H9 (cell line): ENCODE measurements at regions not wholly inside any gene's neighbourhood (a gene's known extent, or its start where the extent isn't known, plus 50 kb on each side); places are given as distances from the start of the nearest gene placed in this dataset.

ENCODE experiments used
- DNase-seq: peaks from one replicate; pipeline ENCODE4 v3.0.0-alpha.2; 2017
- H2AFZ ChIP-seq: one replicate; pipeline ENCODE4 v1.6.1; 2013; ENCODE audit warnings: mild to moderate bottlenecking, low read length, control low read depth, moderate library complexity
- H2AK5ac ChIP-seq: 2 replicates; pipeline ENCODE4 v1.6.1; 2013; ENCODE audit warnings: low read length, control low read depth, mixed read lengths; ENCODE audit not compliant: insufficient read length
- H2BK120ac ChIP-seq: one replicate; pipeline ENCODE4 v1.6.1; 2013; ENCODE audit warnings: low read depth, mild to moderate bottlenecking, low read length, control low read depth, inconsistent platforms; ENCODE audit not compliant: poor library complexity, severe bottlenecking
- H2BK12ac ChIP-seq: 2 replicates; pipeline ENCODE4 v1.6.1; 2013; ENCODE audit warnings: low read length, control low read depth, mixed read lengths, low read depth; ENCODE audit not compliant: insufficient read length
- H2BK15ac ChIP-seq: 2 replicates; pipeline ENCODE4 v1.6.1; 2013; ENCODE audit warnings: low read depth, low read length, control low read depth
- H2BK20ac ChIP-seq: one replicate; pipeline ENCODE4 v1.6.1; 2013; ENCODE audit warnings: low read depth, mild to moderate bottlenecking, low read length, control low read depth, inconsistent platforms; ENCODE audit not compliant: poor library complexity, severe bottlenecking
- H2BK5ac ChIP-seq: 2 replicates; pipeline ENCODE4 v1.6.1; 2013; ENCODE audit warnings: low read length, control low read depth, mixed read lengths; ENCODE audit not compliant: insufficient read length
- H3K14ac ChIP-seq: 2 replicates; pipeline ENCODE4 v1.6.1; 2013; ENCODE audit warnings: low read length, control low read depth; ENCODE audit not compliant: insufficient read depth
- H3K18ac ChIP-seq: 2 replicates; pipeline ENCODE4 v1.6.1; 2013; ENCODE audit warnings: low read depth, mild to moderate bottlenecking, mixed read lengths, low read length, control low read depth; ENCODE audit not compliant: insufficient read length
- H3K23ac ChIP-seq: 2 replicates; pipeline ENCODE4 v1.6.1; 2013; ENCODE audit warnings: low read length, control low read depth, mixed read lengths, low read depth; ENCODE audit not compliant: insufficient read length
- H3K23me2 ChIP-seq: 2 replicates; pipeline ENCODE4 v1.6.1; 2013; ENCODE audit warnings: low read depth, mild to moderate bottlenecking, mixed read lengths, low read length, control low read depth; ENCODE audit not compliant: insufficient read length, poor library complexity, severe bottlenecking
- H3K27ac ChIP-seq: 2 replicates; pipeline ENCODE4 v1.5.1; 2013; ENCODE audit warnings: low read length, control low read depth, mixed read lengths, low read depth; ENCODE audit not compliant: insufficient read length
- H3K27me3 ChIP-seq: 2 replicates; pipeline ENCODE4 v1.6.1; 2013; ENCODE audit warnings: low read length, control low read depth, inconsistent platforms; ENCODE audit not compliant: insufficient read depth
- H3K4ac ChIP-seq: 2 replicates; pipeline ENCODE4 v1.6.1; 2013; ENCODE audit warnings: low read depth, mild to moderate bottlenecking, control low read depth, inconsistent platforms, low read length, moderate library complexity
- H3K4me1 ChIP-seq: 2 replicates; pipeline ENCODE4 v1.6.1; 2013; ENCODE audit warnings: low read length, control low read depth, inconsistent platforms; ENCODE audit not compliant: insufficient read depth
- H3K4me2 ChIP-seq: 2 replicates; pipeline ENCODE4 v1.6.1; 2013; ENCODE audit warnings: low read length, control low read depth, mixed read lengths; ENCODE audit not compliant: insufficient read length, insufficient read depth
- H3K56ac ChIP-seq: 2 replicates; pipeline ENCODE4 v1.6.1; 2013; ENCODE audit warnings: low read depth, mild to moderate bottlenecking, mixed read lengths, low read length, control low read depth; ENCODE audit not compliant: insufficient read length
- H3K79me1 ChIP-seq: 2 replicates; pipeline ENCODE4 v1.6.1; 2013; ENCODE audit warnings: low read depth, mild to moderate bottlenecking, moderate library complexity, low read length, control low read depth, inconsistent platforms; ENCODE audit not compliant: insufficient read depth, poor library complexity, severe bottlenecking
- H3K79me2 ChIP-seq: 2 replicates; pipeline ENCODE4 v1.6.1; 2013; ENCODE audit warnings: low read length, control low read depth, inconsistent platforms; ENCODE audit not compliant: insufficient read depth
- H3K9ac ChIP-seq: 2 replicates; pipeline ENCODE4 v1.6.1; 2013; ENCODE audit warnings: low read length, control low read depth, mixed read lengths; ENCODE audit not compliant: insufficient read length; ENCODE audit errors: extremely low read depth
- H3K9me3 ChIP-seq: one replicate; pipeline ENCODE4 v1.6.1; 2013; ENCODE audit warnings: low read depth, low read length, inconsistent platforms; ENCODE audit not compliant: control insufficient read depth
- H3T11ph ChIP-seq: one replicate; pipeline ENCODE4 v1.6.1; 2013; ENCODE audit warnings: mild to moderate bottlenecking, low read length, control low read depth, inconsistent platforms
- H4K20me1 ChIP-seq: one replicate; pipeline ENCODE4 v1.6.1; 2013; ENCODE audit not compliant: control insufficient read depth, insufficient read length, insufficient read depth
- H4K5ac ChIP-seq: 2 replicates; pipeline ENCODE4 v1.6.1; 2013; ENCODE audit warnings: low read depth, mild to moderate bottlenecking, mixed read lengths, low read length, control low read depth; ENCODE audit not compliant: insufficient read length
- H4K8ac ChIP-seq: replicated peaks from 2 replicates; pipeline ENCODE4 v1.6.1; 2013; ENCODE audit warnings: low read length, control low read depth, mixed read lengths, low read depth; ENCODE audit not compliant: insufficient read length
- H4K91ac ChIP-seq: 2 replicates; pipeline ENCODE4 v1.6.1; 2013; ENCODE audit warnings: low read depth, mild to moderate bottlenecking, moderate library complexity, mixed read lengths, low read length, control low read depth; ENCODE audit not compliant: insufficient read length
- H3K27ac Mint-ChIP-seq, 3 experiments: 2 replicates in 2 of 3; 3 replicates in 1 of 3; pipeline ENCODE4 v1.8.0; 2020 to 2021; ENCODE audit warnings: mixed read lengths in 3 of 3, mild to moderate bottlenecking in 1 of 3, moderate library complexity in 1 of 3
- H3K27me3 Mint-ChIP-seq: 2 replicates; pipeline ENCODE4 v1.8.0; 2021; ENCODE audit warnings: low read depth, mild to moderate bottlenecking, moderate library complexity, mixed read lengths
- H3K36me3 Mint-ChIP-seq, 3 experiments: 2 replicates in 2 of 3; 3 replicates in 1 of 3; pipeline ENCODE4 v1.8.0; 2020 to 2021; ENCODE audit warnings: low read depth in 3 of 3, mixed read lengths in 3 of 3; ENCODE audit not compliant: insufficient read depth in 1 of 3
- H3K4me1 Mint-ChIP-seq, 2 experiments: 2 replicates each; pipeline ENCODE4 v1.8.0; 2020; ENCODE audit warnings: mixed read lengths in 2 of 2
- H3K4me3 Mint-ChIP-seq, 2 experiments: 2 replicates in 1 of 2; 3 replicates in 1 of 2; pipeline ENCODE4 v1.8.0; 2020 to 2021; ENCODE audit warnings: mild to moderate bottlenecking in 2 of 2, mixed read lengths in 2 of 2, moderate library complexity in 1 of 2
- H3K9me3 Mint-ChIP-seq, 2 experiments: 2 replicates in 1 of 2; 3 replicates in 1 of 2; pipeline ENCODE4 v1.8.0; 2020; ENCODE audit warnings: mild to moderate bottlenecking in 2 of 2, mixed read lengths in 2 of 2, moderate library complexity in 1 of 2
- CTCF ChIP-seq: fragments of 200-600 bp; sonication (generic); conservative IDR thresholded peaks from 3 replicates; pipeline ENCODE4 v1.8.0; 2021; ENCODE audit warnings: antibody characterized with exemption, mild to moderate bottlenecking
- WGBS: extraction: QIAGEN DNeasy Blood & Tissue Kit; methylation state at CpG from one replicate; pipeline ENCODE4 v1.1.7; 2013; ENCODE audit warnings: missing lambda C conversion rate, low lambda C conversion rate, mixed read lengths; ENCODE audit not compliant: insufficient read length; ENCODE audit errors: extremely low coverage; 5-methylcytosine and 5-hydroxymethylcytosine counted together

GRCh38 chr3:24810881-24811280 lies 316.2 kb upstream of the THRB start:
- Mint-ChIP-seq H3K4me1 (peaks cover 15 to 20% of the 10 kb centered on the region in 2 experiments), H3K36me3 (no peaks in the 10 kb centered on the region; a peak in 1 of 7 replicates), H3K27ac (no peak overlapping the region), H3K27me3 (no peaks in the 10 kb centered on the region), H3K4me3 (no peak overlapping the region), H3K9me3 (no peaks in the 10 kb centered on the region)
- Histone ChIP-seq H4K5ac (no peak overlapping the region), H2BK12ac (no peak overlapping the region), H3T11ph (no peak overlapping the region), H3K56ac (no peak overlapping the region), H3K4me2 (no peak overlapping the region), H2BK20ac (peak overlapping the region; percentile 64), H2AK5ac (no peak overlapping the region), H2BK120ac (no peak overlapping the region), H2BK5ac (no peak overlapping the region), H3K9me3 (no peaks in the 10 kb centered on the region), H3K4ac (no peak overlapping the region), H3K79me1 (no peaks in the 10 kb centered on the region), H4K8ac (no peak overlapping the region), H3K27me3 (no peaks in the 10 kb centered on the region), H2AFZ (peak overlapping the region; percentile 40), H3K23ac (no peak overlapping the region), H3K27ac (no peak overlapping the region), H3K9ac (no peak overlapping the region), H3K14ac (no peak overlapping the region), H4K91ac (no peak overlapping the region), H4K20me1 (no peaks in the 10 kb centered on the region), H3K4me1 (no peaks in the 10 kb centered on the region), H2BK15ac (no peak overlapping the region), H3K79me2 (no peaks in the 10 kb centered on the region), H3K23me2 (no peaks in the 10 kb centered on the region), H3K18ac (no peak overlapping the region)
- WGBS: no CpG with 5 or more reads among the region's 5 CpGs
- no peak for TF ChIP-seq CTCF
- no peak for DNase-seq
